DOHH2 (cell line): ENCODE measurements at regions not wholly inside any gene's neighbourhood (a gene's known extent, or its start where the extent isn't known, plus 50 kb on each side); places are given as distances from the start of the nearest gene placed in this dataset.

ENCODE experiments used
- EZH2phosphoT487 ChIP-seq: fragments of 200-600 bp; sonication (generic); IDR thresholded peaks from 2 replicates; pipeline ENCODE4 v1.6.1; 2017; ENCODE audit warnings: borderline replicate concordance, mild to moderate bottlenecking, antibody characterized with exemption, low read length, moderate library complexity, mixed read lengths
- TF ChIP-seq, protein P1 (sequence below): fragments of 200-600 bp; sonication (generic); IDR thresholded peaks from one replicate; pipeline ENCODE4 v1.5.1; 2014; ENCODE audit warnings: antibody characterized with exemption, mild to moderate bottlenecking, low read depth, low read length; ENCODE audit not compliant: poor library complexity, severe bottlenecking

DNA sequence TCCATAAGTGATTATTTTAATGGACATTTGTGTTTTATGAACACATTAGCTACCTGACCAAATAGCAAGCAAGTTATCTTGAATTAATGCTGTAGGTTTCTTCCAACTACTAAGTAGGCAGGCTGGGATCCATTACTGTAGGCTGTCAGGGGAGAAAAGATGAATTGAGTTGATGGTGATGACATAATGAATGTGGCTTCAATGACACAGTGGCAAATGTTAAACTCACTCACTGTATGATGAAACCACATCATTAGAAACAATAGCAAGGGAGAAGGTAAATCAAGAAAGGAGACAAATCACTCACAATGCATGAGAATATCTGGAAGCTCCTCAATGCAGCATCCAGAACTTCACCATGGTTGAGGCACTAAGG, 529.7 kb upstream of the CITED2 start:
- TF ChIP-seq, protein P1, sequence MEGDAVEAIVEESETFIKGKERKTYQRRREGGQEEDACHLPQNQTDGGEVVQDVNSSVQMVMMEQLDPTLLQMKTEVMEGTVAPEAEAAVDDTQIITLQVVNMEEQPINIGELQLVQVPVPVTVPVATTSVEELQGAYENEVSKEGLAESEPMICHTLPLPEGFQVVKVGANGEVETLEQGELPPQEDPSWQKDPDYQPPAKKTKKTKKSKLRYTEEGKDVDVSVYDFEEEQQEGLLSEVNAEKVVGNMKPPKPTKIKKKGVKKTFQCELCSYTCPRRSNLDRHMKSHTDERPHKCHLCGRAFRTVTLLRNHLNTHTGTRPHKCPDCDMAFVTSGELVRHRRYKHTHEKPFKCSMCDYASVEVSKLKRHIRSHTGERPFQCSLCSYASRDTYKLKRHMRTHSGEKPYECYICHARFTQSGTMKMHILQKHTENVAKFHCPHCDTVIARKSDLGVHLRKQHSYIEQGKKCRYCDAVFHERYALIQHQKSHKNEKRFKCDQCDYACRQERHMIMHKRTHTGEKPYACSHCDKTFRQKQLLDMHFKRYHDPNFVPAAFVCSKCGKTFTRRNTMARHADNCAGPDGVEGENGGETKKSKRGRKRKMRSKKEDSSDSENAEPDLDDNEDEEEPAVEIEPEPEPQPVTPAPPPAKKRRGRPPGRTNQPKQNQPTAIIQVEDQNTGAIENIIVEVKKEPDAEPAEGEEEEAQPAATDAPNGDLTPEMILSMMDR, result no peak
- no peak for TF ChIP-seq EZH2phosphoT487
